Putamen (tissue), 1 donor: ENCODE measurements at regions not wholly inside any gene's neighbourhood (a gene's known extent, or its start where the extent isn't known, plus 50 kb on each side); places are given as distances from the start of the nearest gene placed in this dataset.
"Not testable (repeated sequence)": the region's sequence is repeated elsewhere in the genome, so short reads cannot be mapped to it uniquely, and the experiment has no call there.

Source experiments
- DNase-seq: peaks from one replicate; pipeline ENCODE4 v3.0.0-alpha.2; 2016; ENCODE audit warnings: low spot score

GRCh38 chr9:108765265-108765664 lies 90.5 kb downstream of the ACTL7B start:
- no peak for DNase-seq

- no peak for DNase-seq
These were observed 93.3 kb downstream of the ACTL7B start for GRCh38 chr9:108762348-108763055.

- DNase-seq, result peak; percentile 31
These were observed 94.0 kb downstream of the ACTL7B start for GRCh38 chr9:108761655-108762347.

GRCh38 chr9:108760841-108761240 lies 94.9 kb downstream of the ACTL7B start:
- DNase-seq, result no peak

- no peak for DNase-seq
These were observed 96.0 kb downstream of the ACTL7B start for GRCh38 chr9:108759835-108760234.

GRCh38 chr9:108759399-108759798 lies 96.4 kb downstream of the ACTL7B start:
- no peak for DNase-seq

- DNase-seq, result no peak
These were observed 98.9 kb downstream of the ACTL7B start for GRCh38 chr9:108756746-108757490.

GRCh38 chr9:108755979-108756378 lies 99.8 kb downstream of the ACTL7B start:
- DNase-seq, result no peak

GRCh38 chr9:108751369-108751768 lies 104.4 kb downstream of the ACTL7B start:
- DNase-seq, result no peak

GRCh38 chr9:108750661-108751215 lies 105.0 kb downstream of the ACTL7B start:
- DNase-seq, result no peak

GRCh38 chr9:108748776-108749175 lies 107.0 kb downstream of the ACTL7B start:
- no peak for DNase-seq

GRCh38 chr9:108746864-108747263 lies 108.9 kb downstream of the ACTL7B start:
- no peak for DNase-seq

- no peak for DNase-seq
These were observed 109.8 kb downstream of the ACTL7B start for GRCh38 chr9:108746001-108746400.

GRCh38 chr9:108744641-108745040 lies 111.1 kb downstream of the ACTL7B start:
- DNase-seq, result no peak

- no peak for DNase-seq
These were observed 111.8 kb downstream of the ACTL7B start for GRCh38 chr9:108743901-108744371.

- no peak for DNase-seq
These were observed 112.4 kb downstream of the ACTL7B start for GRCh38 chr9:108743416-108743815.

GRCh38 chr9:108742191-108742590 lies 113.6 kb downstream of the ACTL7B start:
- DNase-seq, result no peak

- not testable (repeated sequence) for DNase-seq
These were observed 124.5 kb downstream of the ACTL7B start for GRCh38 chr9:108731292-108731691.

- DNase-seq, result peak; percentile 54
These were observed 128.1 kb downstream of the ACTL7B start for GRCh38 chr9:108727580-108728111.

GRCh38 chr9:108724652-108725051 lies 131.1 kb downstream of the ACTL7B start:
- DNase-seq, result no peak

GRCh38 chr9:108724122-108724521 lies 131.7 kb downstream of the ACTL7B start:
- no peak for DNase-seq

- no peak for DNase-seq
These were observed 133.4 kb downstream of the ACTL7B start for GRCh38 chr9:108722396-108722795.
